AG04450 (cell line): ENCODE measurements at regions not wholly inside any gene's neighbourhood (a gene's known extent, or its start where the extent isn't known, plus 50 kb on each side); places are given as distances from the start of the nearest gene placed in this dataset.

Experiments
- CTCF ChIA-PET: fragments of 300-600, 350-600 bp; formaldehyde crosslinking; extraction: SDS; loops from one replicate; lab custom pipeline; 2022; ENCODE audit warnings: antibody characterized with exemption, inconsistent platforms; lab: Charles Lee
- POLR2A ChIA-PET: fragments of 350-600 bp; formaldehyde crosslinking; extraction: SDS; loops from one replicate; lab custom pipeline; 2021; ENCODE audit warnings: antibody characterized with exemption, inconsistent platforms; lab: Yijun Ruan, JAX
- DNase-seq: peaks from one replicate; pipeline ENCODE4 v3.0.0-alpha.2; 2011; ENCODE audit warnings: low read depth, low spot score
- H3K27ac ChIP-seq: one replicate; pipeline ENCODE4 v1.5.1; 2012; ENCODE audit warnings: low read depth, low read length, control low read depth
- H3K27me3 ChIP-seq: one replicate; pipeline ENCODE4 v1.6.0; 2012; ENCODE audit warnings: low read length; ENCODE audit not compliant: control insufficient read depth, insufficient read depth
- H3K4me3 ChIP-seq: 2 replicates; pipeline ENCODE4 v1.5.1; 2011; ENCODE audit warnings: mild to moderate bottlenecking, low read depth, low read length, control low read depth
- H3K9me3 ChIP-seq: 2 replicates; pipeline ENCODE4 v1.5.1; 2012; ENCODE audit warnings: low read length; ENCODE audit not compliant: control insufficient read depth, insufficient read depth
- CTCF ChIP-seq: IDR thresholded peaks from 2 replicates; pipeline ENCODE4 v1.5.1; 2011; ENCODE audit warnings: low read depth, low read length, control low read depth, inconsistent platforms

GRCh38 chr3:3519266-3519665 is 280.0 kb upstream of the LRRN1 start:
- TF ChIP-seq CTCF: no peak
- peaks cover 3% of the 10 kb centered on the region for H3K9me3 ChIP-seq
- no peaks in the 10 kb centered on the region for H3K27me3 ChIP-seq
- CTCF ChIA-PET: no interaction called here
- H3K4me3 ChIP-seq: no peak overlapping the region
- no peak overlapping the region for H3K27ac ChIP-seq
- POLR2A ChIA-PET: no interaction called here
- DNase-seq: no peak

GRCh38 chr3:3516996-3517395 is 282.2 kb upstream of the LRRN1 start:
- Histone ChIP-seq H3K27me3 (no peaks in the 10 kb centered on the region), H3K4me3 (no peak overlapping the region), H3K27ac (no peak overlapping the region), H3K9me3 (peaks cover 3% of the 10 kb centered on the region)
- no peak for TF ChIP-seq CTCF
- POLR2A ChIA-PET: no interaction called here
- no peak for DNase-seq
- CTCF ChIA-PET: interaction anchor here (0.6 kb wide), 2 partner anchors 215 to 787 kb away, joined by 3 read pairs; no protein-coding TSS in a partner anchor

- ChIA-PET CTCF (interaction anchor here (0.6 kb wide), 2 partner anchors 215 to 786 kb away, joined by 3 read pairs; no protein-coding TSS in a partner anchor), POLR2A (no interaction called here)
- Histone ChIP-seq H3K4me3 (no peak overlapping the region), H3K9me3 (peaks cover 3% of the 10 kb centered on the region), H3K27ac (no peak overlapping the region), H3K27me3 (no peaks in the 10 kb centered on the region)
- no peak for TF ChIP-seq CTCF
- no peak for DNase-seq
These were observed 282.8 kb upstream of the LRRN1 start for GRCh38 chr3:3516384-3516783.

GRCh38 chr3:3509665-3510064 is 289.6 kb upstream of the LRRN1 start:
- CTCF ChIA-PET: no interaction called here
- peaks cover 6% of the 10 kb centered on the region; the same call in 1 of the 2 replicates for H3K9me3 ChIP-seq

GRCh38 chr3:3504686-3505085 is 294.5 kb upstream of the LRRN1 start:
- H3K9me3 ChIP-seq: peaks cover 15% of the 10 kb centered on the region; the same call in 1 of the 2 replicates
- CTCF ChIA-PET: no interaction called here
- no peak for DNase-seq
- POLR2A ChIA-PET: no interaction called here
- no peak overlapping the region for H3K27ac ChIP-seq
- no peaks in the 10 kb centered on the region for H3K27me3 ChIP-seq
- no peak overlapping the region for H3K4me3 ChIP-seq
- no peak for TF ChIP-seq CTCF

More at GRCh38 chr3:3509665-3510064, 289.6 kb upstream of the LRRN1 start:
- no peak overlapping the region for H3K27ac ChIP-seq
- no peak overlapping the region for H3K4me3 ChIP-seq
- TF ChIP-seq CTCF: no peak
- no peak for DNase-seq
- POLR2A ChIA-PET: no interaction called here
- no peaks in the 10 kb centered on the region for H3K27me3 ChIP-seq
